SK-N-SH (cell line): ENCODE measurements at regions not wholly inside any gene's neighbourhood (a gene's known extent, or its start where the extent isn't known, plus 50 kb on each side); places are given as distances from the start of the nearest gene placed in this dataset.

Experiments
- CHD2 ChIP-seq: fragments of 150-350 bp; IDR thresholded peaks from 2 replicates; pipeline ENCODE4 v1.6.1; 2018; ENCODE audit warnings: low read length; ENCODE audit not compliant: partially characterized antibody
- EP300 ChIP-seq, 2 experiments: IDR thresholded peaks; 2 replicates each; pipeline versions ENCODE4 v1.4.0 to v1.6.1; 2012; ENCODE audit warnings: borderline replicate concordance in 1 of 2, low read depth in 1 of 2, low read length in 1 of 2
- GABPA ChIP-seq: IDR thresholded peaks from 2 replicates; pipeline ENCODE4 v1.4.0; 2012; ENCODE audit warnings: low read depth, mild to moderate bottlenecking
- RCOR1 ChIP-seq: fragments of 150-350 bp; IDR thresholded peaks from 2 replicates; pipeline ENCODE4 v1.6.1; 2017; ENCODE audit warnings: antibody characterized with exemption, low read length
- TCF12 ChIP-seq: IDR thresholded peaks from 2 replicates; pipeline ENCODE4 v1.4.0; 2012
- YY1 ChIP-seq: IDR thresholded peaks from 2 replicates; pipeline ENCODE4 v1.4.0; 2012; ENCODE audit warnings: low read depth, mild to moderate bottlenecking
- TF ChIP-seq, protein P1 (sequence below): fragments of 200-600 bp; sonication (generic); IDR thresholded peaks from 2 replicates; pipeline ENCODE4 v1.6.1; 2017; ENCODE audit warnings: antibody characterized with exemption, mild to moderate bottlenecking, moderate library complexity

DNA sequence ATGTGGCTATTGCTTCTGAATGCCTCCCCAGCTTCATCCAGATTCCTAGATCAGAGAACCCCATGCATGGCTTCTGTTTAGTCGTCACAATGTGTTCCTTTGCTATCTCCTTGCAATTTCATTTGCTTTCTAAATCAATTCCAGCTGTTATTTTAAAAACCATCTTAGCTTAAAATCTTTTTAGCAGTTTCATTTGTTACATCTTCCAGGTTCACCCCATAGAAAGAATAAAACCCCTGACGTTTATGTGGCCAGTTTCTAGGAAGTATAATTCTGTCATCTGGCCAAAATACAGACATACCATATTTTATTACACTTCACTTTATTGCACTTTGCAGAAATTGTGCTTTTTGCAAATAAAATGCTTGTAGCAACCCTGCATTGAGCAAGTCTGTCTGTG lies 278.4 kb downstream of the PTPRC start:
- TF ChIP-seq GABPA (no peak), YY1 (no peak), CHD2 (no peak), TCF12 (no peak), EP300 (IDR thresholded peaks at IDR 0.05; ENCODE audit: borderline replicate concordance in 1 of 2, low read depth in 1 of 2, low read length in 1 of 2) (no peak), RCOR1 (no peak)
- TF ChIP-seq, protein P1, sequence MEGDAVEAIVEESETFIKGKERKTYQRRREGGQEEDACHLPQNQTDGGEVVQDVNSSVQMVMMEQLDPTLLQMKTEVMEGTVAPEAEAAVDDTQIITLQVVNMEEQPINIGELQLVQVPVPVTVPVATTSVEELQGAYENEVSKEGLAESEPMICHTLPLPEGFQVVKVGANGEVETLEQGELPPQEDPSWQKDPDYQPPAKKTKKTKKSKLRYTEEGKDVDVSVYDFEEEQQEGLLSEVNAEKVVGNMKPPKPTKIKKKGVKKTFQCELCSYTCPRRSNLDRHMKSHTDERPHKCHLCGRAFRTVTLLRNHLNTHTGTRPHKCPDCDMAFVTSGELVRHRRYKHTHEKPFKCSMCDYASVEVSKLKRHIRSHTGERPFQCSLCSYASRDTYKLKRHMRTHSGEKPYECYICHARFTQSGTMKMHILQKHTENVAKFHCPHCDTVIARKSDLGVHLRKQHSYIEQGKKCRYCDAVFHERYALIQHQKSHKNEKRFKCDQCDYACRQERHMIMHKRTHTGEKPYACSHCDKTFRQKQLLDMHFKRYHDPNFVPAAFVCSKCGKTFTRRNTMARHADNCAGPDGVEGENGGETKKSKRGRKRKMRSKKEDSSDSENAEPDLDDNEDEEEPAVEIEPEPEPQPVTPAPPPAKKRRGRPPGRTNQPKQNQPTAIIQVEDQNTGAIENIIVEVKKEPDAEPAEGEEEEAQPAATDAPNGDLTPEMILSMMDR: no peak
